Ureter (tissue), 1 donor: ENCODE measurements at regions not wholly inside any gene's neighbourhood (a gene's known extent, or its start where the extent isn't known, plus 50 kb on each side); places are given as distances from the start of the nearest gene placed in this dataset.
A peak's percentile ranks its signal among the peaks of the same experiment; 100 is the strongest.

Experiments used
- DNase-seq: peaks from one replicate; pipeline ENCODE4 v3.0.0-alpha.2; 2020; ENCODE audit warnings: low spot score
- donor health status: DM: yes; HTN: yes; CAD: no.

GRCh38 chr3:72158639-72159326 lies 373.8 kb upstream of the PROK2 start:
- no peak for DNase-seq

- DNase-seq = no peak
These were observed 373.0 kb upstream of the PROK2 start for GRCh38 chr3:72157748-72158638.

GRCh38 chr3:72155391-72156064 lies 370.6 kb upstream of the PROK2 start:
- DNase-seq = peak; percentile 67

GRCh38 chr3:72154391-72155335 lies 369.7 kb upstream of the PROK2 start:
- DNase-seq = no peak

- no peak for DNase-seq
These were observed 368.7 kb upstream of the PROK2 start for GRCh38 chr3:72153477-72154314.

- peak; percentile 64 for DNase-seq
These were observed 367.9 kb upstream of the PROK2 start for GRCh38 chr3:72152551-72153476.

GRCh38 chr3:72151465-72152238 lies 366.7 kb upstream of the PROK2 start:
- no peak for DNase-seq

- DNase-seq = no peak
These were observed 365.9 kb upstream of the PROK2 start for GRCh38 chr3:72150634-72151412.

- no peak for DNase-seq
These were observed 364.8 kb upstream of the PROK2 start for GRCh38 chr3:72149645-72150300.

GRCh38 chr3:72147600-72147999 lies 362.7 kb upstream of the PROK2 start:
- DNase-seq = no peak

GRCh38 chr3:72145506-72146380 lies 360.8 kb upstream of the PROK2 start:
- DNase-seq = no peak

GRCh38 chr3:72144773-72145505 lies 360.0 kb upstream of the PROK2 start:
- DNase-seq = no peak

- DNase-seq = no peak
These were observed 359.2 kb upstream of the PROK2 start for GRCh38 chr3:72143966-72144717.

GRCh38 chr3:72143322-72143721 lies 358.4 kb upstream of the PROK2 start:
- no peak for DNase-seq

GRCh38 chr3:72142028-72142427 lies 357.1 kb upstream of the PROK2 start:
- DNase-seq = no peak
